Ovary (tissue), 7 donors: ENCODE measurements at regions not wholly inside any gene's neighbourhood (a gene's known extent, or its start where the extent isn't known, plus 50 kb on each side); places are given as distances from the start of the nearest gene placed in this dataset.

Experiments
- DNase-seq, 5 donors: peaks; one replicate each; pipeline ENCODE4 v3.0.0-alpha.2; 2019 to 2020
- H3K27ac ChIP-seq, 2 donors: fragments of 200-600 bp; one replicate each; pipeline versions ENCODE4 v1.5.1 to v1.8.0; 2019 to 2022
- H3K27me3 ChIP-seq: fragments of 200-600 bp; one replicate; pipeline ENCODE4 v1.8.0; 2022
- H3K36me3 ChIP-seq: fragments of 200-600 bp; sonication (generic); one replicate; pipeline ENCODE4 v1.5.1; 2019
- H3K4me1 ChIP-seq: one replicate; pipeline ENCODE4 v1.8.1; 2013; ENCODE audit warnings: mild to moderate bottlenecking, moderate library complexity; ENCODE audit not compliant: insufficient read depth
- H3K4me3 ChIP-seq: fragments of 200-600 bp; sonication (generic); one replicate; pipeline ENCODE4 v1.5.1; 2017
- H3K9me3 ChIP-seq, 2 donors: fragments of 200-600 bp in 1 of 2; sonication (generic) in 1 of 2; one replicate each; pipeline versions ENCODE4 v1.5.1 to v1.8.1; 2013 to 2019; ENCODE audit warnings: mild to moderate bottlenecking in 1 of 2, moderate library complexity in 1 of 2
- CTCF ChIP-seq, 3 donors: fragments of 450-650 bp in 2 of 3; fragments of 200-600 bp in 1 of 3; IDR thresholded peaks; one replicate each; pipeline versions ENCODE4 v1.5.1 to v1.8.0; 2016 to 2022; ENCODE audit warnings: antibody characterized with exemption in 3 of 3, mild to moderate bottlenecking in 1 of 3
- EP300 ChIP-seq: sonication (generic); formaldehyde crosslinking; IDR thresholded peaks from one replicate; pipeline ENCODE4 v1.6.1; 2017; ENCODE audit warnings: antibody characterized with exemption
- POLR2A ChIP-seq: fragments of 450-650 bp; IDR thresholded peaks from one replicate; pipeline ENCODE4 v1.6.1; 2017; ENCODE audit warnings: antibody characterized with exemption, mild to moderate bottlenecking, moderate library complexity
- WGBS, 3 donors: extraction: QIAGEN DNeasy Blood & Tissue Kit in 1 of 3; methylation state at CpG; one replicate each; pipeline versions ENCODE4 v1.1.5 to v1.1.7; 2013 to 2017; 5-methylcytosine and 5-hydroxymethylcytosine counted together
- intact Hi-C, 4 donors: fragments of 100-400 bp; cut with DNase I; formaldehyde crosslinking; loops; one replicate each; pipeline versions ENCODE4 v1.11.0 to v1.15.1; 2022 to 2023
- donor health status: DM: no; HTN: no; CAD: no; lungs with moderate emphysema.
- donor health status: DM: no; HTN: no; CAD: no.
- donor health status: Bipolar disorder and iron deficiency.
- donor health status: DM: no; HTN: no; CAD: no.
- donor health status: DM: yes; HTN: yes; CAD: no.

GRCh38 chr13:81987677-81988357 lies 1646.9 kb upstream of the SPRY2 start:
- Histone ChIP-seq H3K4me1 (no peaks in the 10 kb centered on the region), H3K9me3 (no peaks in the 10 kb centered on the region), H3K4me3 (no peak overlapping the region), H3K27me3 (no peaks in the 10 kb centered on the region), H3K27ac (no peak overlapping the region), H3K36me3 (no peaks in the 10 kb centered on the region)
- 73 to 84% (median 79%) methylated on average over 3 of the region's 3 CpGs for WGBS, 3 donors
- TF ChIP-seq POLR2A (no peak), EP300 (no peak), CTCF (IDR thresholded peaks at IDR 0.05) (no peak)
- no peak for DNase-seq
- intact Hi-C loops = no loop called here

GRCh38 chr13:81987159-81987558 lies 1646.2 kb upstream of the SPRY2 start:
- intact Hi-C loops = no loop called here

GRCh38 chr13:81986308-81986707 lies 1645.4 kb upstream of the SPRY2 start:
- no peak overlapping the region for H3K4me3 ChIP-seq
- no peak for DNase-seq
- intact Hi-C loops = no loop called here
- H3K9me3 ChIP-seq = no peaks in the 10 kb centered on the region
- no peaks in the 10 kb centered on the region for H3K36me3 ChIP-seq
- 49 to 65% (median 63%) methylated on average over 1 of the region's 1 CpG for WGBS, 3 donors
- no peak overlapping the region for H3K27ac ChIP-seq
- H3K4me1 ChIP-seq = no peaks in the 10 kb centered on the region
- H3K27me3 ChIP-seq = no peaks in the 10 kb centered on the region
- TF ChIP-seq CTCF (IDR thresholded peaks at IDR 0.05) = no peak
- no peak for TF ChIP-seq POLR2A
- no peak for TF ChIP-seq EP300

More at GRCh38 chr13:81987159-81987558, 1646.2 kb upstream of the SPRY2 start:
- no peak for TF ChIP-seq POLR2A
- Histone ChIP-seq H3K36me3 (no peaks in the 10 kb centered on the region), H3K9me3 (no peaks in the 10 kb centered on the region), H3K27me3 (no peaks in the 10 kb centered on the region), H3K4me1 (no peaks in the 10 kb centered on the region), H3K27ac (no peak overlapping the region), H3K4me3 (no peak overlapping the region)
- DNase-seq = no peak

- no peak for DNase-seq
- H3K27me3 ChIP-seq = no peaks in the 10 kb centered on the region
- no peaks in the 10 kb centered on the region for H3K4me1 ChIP-seq
- intact Hi-C loops = no loop called here
- TF ChIP-seq POLR2A = no peak
- TF ChIP-seq CTCF (IDR thresholded peaks at IDR 0.05) = no peak
- TF ChIP-seq EP300 = no peak
- H3K4me3 ChIP-seq = no peak overlapping the region
- H3K9me3 ChIP-seq = no peaks in the 10 kb centered on the region
- H3K36me3 ChIP-seq = no peaks in the 10 kb centered on the region
- H3K27ac ChIP-seq = no peak overlapping the region
These were observed 1616.2 kb upstream of the SPRY2 start for GRCh38 chr13:81957121-81957520.

GRCh38 chr13:81929988-81930387 lies 1589.1 kb upstream of the SPRY2 start:
- intact Hi-C loops = no loop called here
- H3K4me1 ChIP-seq = no peaks in the 10 kb centered on the region
- DNase-seq = no peak
- H3K4me3 ChIP-seq = no peak overlapping the region
- no peaks in the 10 kb centered on the region for H3K27me3 ChIP-seq
- H3K9me3 ChIP-seq = no peaks in the 10 kb centered on the region
- 16 to 26% (median 23%) methylated on average over 3 of the region's 3 CpGs for WGBS, 3 donors
- H3K27ac ChIP-seq = no peak overlapping the region
- TF ChIP-seq CTCF (IDR thresholded peaks at IDR 0.05) (no peak), POLR2A (no peak)
- no peaks in the 10 kb centered on the region for H3K36me3 ChIP-seq
